GM10266 (cell line): ENCODE measurements at regions not wholly inside any gene's neighbourhood (a gene's known extent, or its start where the extent isn't known, plus 50 kb on each side); places are given as distances from the start of the nearest gene placed in this dataset.

Source experiments
- DNase-seq: peaks from one replicate; pipeline ENCODE4 v3.0.0; 2012; ENCODE audit errors: extremely low spot score
- CTCF ChIP-seq: IDR thresholded peaks from 2 replicates; pipeline ENCODE4 v1.5.1; 2012; ENCODE audit warnings: mild to moderate bottlenecking, low read depth; ENCODE audit not compliant: control insufficient read depth, insufficient read depth; ENCODE audit errors: missing control alignments

GRCh38 chr6:141313986-141314385 is 818.7 kb upstream of the GJE1 start:
- TF ChIP-seq CTCF: no peak
- DNase-seq: no peak

- DNase-seq: no peak
- peak; percentile 28 for TF ChIP-seq CTCF
These were observed 823.4 kb upstream of the GJE1 start for GRCh38 chr6:141309295-141309694.

GRCh38 chr6:141307309-141307998 is 825.3 kb upstream of the GJE1 start:
- DNase-seq: no peak
- no peak for TF ChIP-seq CTCF

GRCh38 chr6:141303907-141304306 is 828.8 kb upstream of the GJE1 start:
- no peak for TF ChIP-seq CTCF
- DNase-seq: no peak

GRCh38 chr6:141301779-141302178 is 830.9 kb upstream of the GJE1 start:
- TF ChIP-seq CTCF: no peak
- DNase-seq: no peak

- no peak for DNase-seq
- no peak for TF ChIP-seq CTCF
These were observed 841.6 kb upstream of the GJE1 start for GRCh38 chr6:141290941-141291721.

- no peak for TF ChIP-seq CTCF
These were observed 843.8 kb upstream of the GJE1 start for GRCh38 chr6:141288947-141289346.

More at GRCh38 chr6:141288947-141289346, 843.8 kb upstream of the GJE1 start:
- no peak for DNase-seq
